ENCODE measurements at regions not wholly inside any gene's neighbourhood (a gene's known extent, or its start where the extent isn't known, plus 50 kb on each side); places are given as distances from the start of the nearest gene placed in this dataset.
"Not testable (repeated sequence)": the region's sequence is repeated elsewhere in the genome, so short reads cannot be mapped to it uniquely, and the experiment has no call there.

GRCh38 chr2:49812730-49813129, 658.4 kb upstream of the FSHR start:
- DNase-seq (ENCODE audit: extremely low read depth in 1 of 11, low read depth in 9 of 11, low spot score in 4 of 11) = no peak

GRCh38 chr2:49811502-49811901, 657.2 kb upstream of the FSHR start:
- DNase-seq (ENCODE audit: extremely low read depth in 1 of 11, low read depth in 9 of 11, low spot score in 4 of 11) = no peak

- DNase-seq (ENCODE audit: extremely low read depth in 1 of 11, low read depth in 9 of 11, low spot score in 4 of 11) = no peak
These were observed 653.4 kb upstream of the FSHR start for GRCh38 chr2:49807689-49808088.

GRCh38 chr2:49804111-49804510, 649.8 kb upstream of the FSHR start:
- no peak for DNase-seq (ENCODE audit: extremely low read depth in 1 of 11, low read depth in 9 of 11, low spot score in 4 of 11)

GRCh38 chr2:49801898-49802450, 647.7 kb upstream of the FSHR start:
- no peak for DNase-seq (ENCODE audit: extremely low read depth in 1 of 11, low read depth in 9 of 11, low spot score in 4 of 11)

GRCh38 chr2:49798570-49798969, 644.3 kb upstream of the FSHR start:
- no peak for DNase-seq (ENCODE audit: extremely low read depth in 1 of 11, low read depth in 9 of 11, low spot score in 4 of 11)

- DNase-seq (ENCODE audit: extremely low read depth in 1 of 11, low read depth in 9 of 11, low spot score in 4 of 11) = no peak
These were observed 642.0 kb upstream of the FSHR start for GRCh38 chr2:49796266-49796665.

- no peak for DNase-seq (ENCODE audit: extremely low read depth in 1 of 11, low read depth in 9 of 11, low spot score in 4 of 11)
These were observed 640.1 kb upstream of the FSHR start for GRCh38 chr2:49794396-49794795.

GRCh38 chr2:49788300-49788699, 634.0 kb upstream of the FSHR start:
- DNase-seq (ENCODE audit: extremely low read depth in 1 of 11, low read depth in 9 of 11, low spot score in 4 of 11) = no peak

- DNase-seq (ENCODE audit: extremely low read depth in 1 of 11, low read depth in 9 of 11, low spot score in 4 of 11) = no peak
These were observed 626.6 kb upstream of the FSHR start for GRCh38 chr2:49780949-49781348.

GRCh38 chr2:49772299-49772970, 618.1 kb upstream of the FSHR start:
- no peak for DNase-seq (ENCODE audit: extremely low read depth in 1 of 11, low read depth in 9 of 11, low spot score in 4 of 11)

GRCh38 chr2:49770919-49771318, 616.6 kb upstream of the FSHR start:
- DNase-seq (ENCODE audit: extremely low read depth in 1 of 11, low read depth in 9 of 11, low spot score in 4 of 11) = peak in 8 of 11 donors; percentile 1 to 27 (median 8)

GRCh38 chr2:49767316-49767715, 613.0 kb upstream of the FSHR start:
- DNase-seq (ENCODE audit: extremely low read depth in 1 of 11, low read depth in 9 of 11, low spot score in 4 of 11) = no peak

GRCh38 chr2:49755777-49756176, 601.5 kb upstream of the FSHR start:
- no peak for DNase-seq (ENCODE audit: extremely low read depth in 1 of 11, low read depth in 9 of 11, low spot score in 4 of 11)

GRCh38 chr2:49754381-49754780, 600.1 kb upstream of the FSHR start:
- DNase-seq (ENCODE audit: extremely low read depth in 1 of 11, low read depth in 9 of 11, low spot score in 4 of 11) = no peak

- DNase-seq (ENCODE audit: extremely low read depth in 1 of 11, low read depth in 9 of 11, low spot score in 4 of 11) = no peak
These were observed 599.1 kb upstream of the FSHR start for GRCh38 chr2:49753344-49753985.

- DNase-seq (ENCODE audit: extremely low read depth in 1 of 11, low read depth in 9 of 11, low spot score in 4 of 11) = no peak
These were observed 583.3 kb upstream of the FSHR start for GRCh38 chr2:49737606-49738005.

GRCh38 chr2:49732924-49733323, 578.6 kb upstream of the FSHR start:
- DNase-seq (ENCODE audit: extremely low read depth in 1 of 11, low read depth in 9 of 11, low spot score in 4 of 11) = not testable (repeated sequence)

GRCh38 chr2:49719241-49719640, 564.9 kb upstream of the FSHR start:
- no peak for DNase-seq (ENCODE audit: extremely low read depth in 1 of 11, low read depth in 9 of 11, low spot score in 4 of 11)

GRCh38 chr2:49715597-49715996, 561.3 kb upstream of the FSHR start:
- no peak for DNase-seq (ENCODE audit: extremely low read depth in 1 of 11, low read depth in 9 of 11, low spot score in 4 of 11)

GRCh38 chr2:49714454-49714853, 560.1 kb upstream of the FSHR start:
- no peak for DNase-seq (ENCODE audit: extremely low read depth in 1 of 11, low read depth in 9 of 11, low spot score in 4 of 11)

Data from renal cortex interstitium (tissue), 11 donors.